H1 (cell line): ENCODE measurements at regions not wholly inside any gene's neighbourhood (a gene's known extent, or its start where the extent isn't known, plus 50 kb on each side); places are given as distances from the start of the nearest gene placed in this dataset.

ENCODE experiments used
- ATF2 ChIP-seq: IDR thresholded peaks from 2 replicates; pipeline ENCODE4 v1.6.1; 2012; ENCODE audit warnings: low read length, inconsistent platforms
- E2F6 ChIP-seq: IDR thresholded peaks from 2 replicates; pipeline ENCODE4 v1.6.1; 2012; ENCODE audit warnings: inconsistent platforms
- KDM1A ChIP-seq: fragments of 200-600, 300-600 bp; sonication (generic); IDR thresholded peaks from 2 replicates; pipeline ENCODE4 v1.7.1; 2016; ENCODE audit warnings: mild to moderate bottlenecking, low read length, borderline replicate concordance

- TF ChIP-seq ATF2 (no peak), E2F6 (no peak), KDM1A (no peak)
These were observed 94.9 kb upstream of the TRIM2 start (continued) for GRCh38 chr4:153109296-153109849.
